ENCODE measurements at regions not wholly inside any gene's neighbourhood (a gene's known extent, or its start where the extent isn't known, plus 50 kb on each side); places are given as distances from the start of the nearest gene placed in this dataset.

DNA sequence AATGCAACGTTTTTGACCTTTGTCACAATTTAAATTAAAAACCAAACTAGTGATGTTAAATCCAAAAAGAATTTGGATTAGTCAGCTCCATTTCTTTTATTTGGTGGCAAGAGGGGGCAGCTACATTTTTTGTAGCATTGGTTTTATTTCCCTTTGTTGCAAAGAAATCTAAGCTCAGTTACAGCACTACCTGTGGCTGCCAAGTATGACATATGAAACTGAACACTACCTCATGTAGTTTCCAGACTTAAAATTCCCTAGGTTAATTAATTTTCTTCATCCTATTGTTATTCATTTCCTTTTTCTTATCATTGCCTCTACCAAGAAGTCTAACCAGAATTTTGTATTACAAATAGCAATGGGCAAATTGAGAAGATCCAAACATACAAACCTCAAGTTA is 393.5 kb downstream of the BRINP1 start:
- ChIA-PET CTCF (interaction anchor here (0.7 kb wide), 1 partner anchor 28 kb away, joined by 3 read pairs; no protein-coding TSS in a partner anchor), POLR2A (no interaction called here)
- no peaks in the 10 kb centered on the region for H3K9me3 ChIP-seq (ENCODE audit: control insufficient read depth, insufficient read depth, low read depth, low read length)
- no peaks in the 10 kb centered on the region for H3K36me3 ChIP-seq (ENCODE audit: control insufficient read depth in 2 of 2, insufficient read depth in 1 of 2, low read length in 2 of 2)
- no peak overlapping the region for H3K4me3 ChIP-seq (ENCODE audit: low read depth, low read length)
- TF ChIP-seq ZNF202 (tag by site-specific recombination; IDR thresholded peaks at IDR 0.05; ENCODE audit: borderline replicate concordance) (no peak), HOXA7 (CRISPR knock-in tag; IDR thresholded peaks at IDR 0.05; ENCODE audit: borderline replicate concordance) (no peak)
- TF ChIP-seq, protein P1, sequence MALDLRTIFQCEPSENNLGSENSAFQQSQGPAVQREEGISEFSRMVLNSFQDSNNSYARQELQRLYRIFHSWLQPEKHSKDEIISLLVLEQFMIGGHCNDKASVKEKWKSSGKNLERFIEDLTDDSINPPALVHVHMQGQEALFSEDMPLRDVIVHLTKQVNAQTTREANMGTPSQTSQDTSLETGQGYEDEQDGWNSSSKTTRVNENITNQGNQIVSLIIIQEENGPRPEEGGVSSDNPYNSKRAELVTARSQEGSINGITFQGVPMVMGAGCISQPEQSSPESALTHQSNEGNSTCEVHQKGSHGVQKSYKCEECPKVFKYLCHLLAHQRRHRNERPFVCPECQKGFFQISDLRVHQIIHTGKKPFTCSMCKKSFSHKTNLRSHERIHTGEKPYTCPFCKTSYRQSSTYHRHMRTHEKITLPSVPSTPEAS (tag by site-specific recombination; IDR thresholded peaks at IDR 0.05), result no peak
- no peak overlapping the region for H3K27ac ChIP-seq (ENCODE audit: extremely low read depth, low read depth, low read length)
- no peaks in the 10 kb centered on the region for H3K4me1 ChIP-seq (ENCODE audit: control insufficient read depth, insufficient read depth, low read length)

DNA sequence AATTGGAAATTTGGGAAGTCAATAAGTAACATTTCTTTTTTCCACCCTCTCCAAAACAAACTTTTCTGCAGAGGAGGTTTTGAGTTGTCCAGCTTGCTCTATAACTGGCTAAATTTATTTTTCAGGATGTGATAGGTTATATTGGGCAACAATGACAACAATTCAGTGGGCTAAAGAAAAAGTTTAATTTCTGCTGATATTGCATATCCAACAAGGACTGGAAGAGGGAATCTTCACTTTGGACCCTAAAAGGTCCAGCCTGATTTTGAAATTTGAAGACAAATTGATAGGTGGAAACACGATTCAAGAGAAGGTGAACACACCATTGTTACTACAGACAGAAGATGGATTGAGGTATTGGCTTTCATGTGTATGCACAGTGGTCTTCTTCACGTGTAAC is 393.1 kb downstream of the BRINP1 start:
- H3K9me3 ChIP-seq (ENCODE audit: control insufficient read depth, insufficient read depth, low read depth, low read length), result no peaks in the 10 kb centered on the region

More for the DNA sequence above, 393.1 kb downstream of the BRINP1 start:
- no peak overlapping the region for H3K4me3 ChIP-seq (ENCODE audit: low read depth, low read length)
- ChIA-PET POLR2A (no interaction called here), CTCF (interaction anchor here (0.7 kb wide), 1 partner anchor 27 kb away, joined by 3 read pairs; no protein-coding TSS in a partner anchor)
- H3K4me1 ChIP-seq (ENCODE audit: control insufficient read depth, insufficient read depth, low read length), result no peaks in the 10 kb centered on the region
- TF ChIP-seq ZIC2 (tag by site-specific recombination; IDR thresholded peaks at IDR 0.05) (no peak), ZNF23 (tag by site-specific recombination; IDR thresholded peaks at IDR 0.05; ENCODE audit: borderline replicate concordance) (no peak), MYNN (tag by site-specific recombination; IDR thresholded peaks at IDR 0.05; ENCODE audit: borderline replicate concordance) (no peak), ZBTB7A (tag by site-specific recombination; IDR thresholded peaks at IDR 0.05; ENCODE audit: low read depth) (no peak), MZF1 (tag by site-specific recombination; IDR thresholded peaks at IDR 0.05; ENCODE audit: borderline replicate concordance) (no peak), ZNF670 (tag by site-specific recombination; IDR thresholded peaks at IDR 0.05; ENCODE audit: low read depth) (no peak), ZNF175 (tag by site-specific recombination; IDR thresholded peaks at IDR 0.05) (no peak), ZNF792 (tag by site-specific recombination; IDR thresholded peaks at IDR 0.05) (no peak), ZNF561 (tag by site-specific recombination; IDR thresholded peaks at IDR 0.05; ENCODE audit: borderline replicate concordance) (no peak), SETDB1 (IDR thresholded peaks at IDR 0.05; ENCODE audit: insufficient read length, low read length) (no peak), KLF1 (tag by site-specific recombination; IDR thresholded peaks at IDR 0.05) (no peak), GLIS1 (tag by site-specific recombination; IDR thresholded peaks at IDR 0.05) (no peak), ZNF549 (tag by site-specific recombination; IDR thresholded peaks at IDR 0.05) (no peak), KLF8 (tag by site-specific recombination; IDR thresholded peaks at IDR 0.05) (no peak)
- TF ChIP-seq, protein P2, sequence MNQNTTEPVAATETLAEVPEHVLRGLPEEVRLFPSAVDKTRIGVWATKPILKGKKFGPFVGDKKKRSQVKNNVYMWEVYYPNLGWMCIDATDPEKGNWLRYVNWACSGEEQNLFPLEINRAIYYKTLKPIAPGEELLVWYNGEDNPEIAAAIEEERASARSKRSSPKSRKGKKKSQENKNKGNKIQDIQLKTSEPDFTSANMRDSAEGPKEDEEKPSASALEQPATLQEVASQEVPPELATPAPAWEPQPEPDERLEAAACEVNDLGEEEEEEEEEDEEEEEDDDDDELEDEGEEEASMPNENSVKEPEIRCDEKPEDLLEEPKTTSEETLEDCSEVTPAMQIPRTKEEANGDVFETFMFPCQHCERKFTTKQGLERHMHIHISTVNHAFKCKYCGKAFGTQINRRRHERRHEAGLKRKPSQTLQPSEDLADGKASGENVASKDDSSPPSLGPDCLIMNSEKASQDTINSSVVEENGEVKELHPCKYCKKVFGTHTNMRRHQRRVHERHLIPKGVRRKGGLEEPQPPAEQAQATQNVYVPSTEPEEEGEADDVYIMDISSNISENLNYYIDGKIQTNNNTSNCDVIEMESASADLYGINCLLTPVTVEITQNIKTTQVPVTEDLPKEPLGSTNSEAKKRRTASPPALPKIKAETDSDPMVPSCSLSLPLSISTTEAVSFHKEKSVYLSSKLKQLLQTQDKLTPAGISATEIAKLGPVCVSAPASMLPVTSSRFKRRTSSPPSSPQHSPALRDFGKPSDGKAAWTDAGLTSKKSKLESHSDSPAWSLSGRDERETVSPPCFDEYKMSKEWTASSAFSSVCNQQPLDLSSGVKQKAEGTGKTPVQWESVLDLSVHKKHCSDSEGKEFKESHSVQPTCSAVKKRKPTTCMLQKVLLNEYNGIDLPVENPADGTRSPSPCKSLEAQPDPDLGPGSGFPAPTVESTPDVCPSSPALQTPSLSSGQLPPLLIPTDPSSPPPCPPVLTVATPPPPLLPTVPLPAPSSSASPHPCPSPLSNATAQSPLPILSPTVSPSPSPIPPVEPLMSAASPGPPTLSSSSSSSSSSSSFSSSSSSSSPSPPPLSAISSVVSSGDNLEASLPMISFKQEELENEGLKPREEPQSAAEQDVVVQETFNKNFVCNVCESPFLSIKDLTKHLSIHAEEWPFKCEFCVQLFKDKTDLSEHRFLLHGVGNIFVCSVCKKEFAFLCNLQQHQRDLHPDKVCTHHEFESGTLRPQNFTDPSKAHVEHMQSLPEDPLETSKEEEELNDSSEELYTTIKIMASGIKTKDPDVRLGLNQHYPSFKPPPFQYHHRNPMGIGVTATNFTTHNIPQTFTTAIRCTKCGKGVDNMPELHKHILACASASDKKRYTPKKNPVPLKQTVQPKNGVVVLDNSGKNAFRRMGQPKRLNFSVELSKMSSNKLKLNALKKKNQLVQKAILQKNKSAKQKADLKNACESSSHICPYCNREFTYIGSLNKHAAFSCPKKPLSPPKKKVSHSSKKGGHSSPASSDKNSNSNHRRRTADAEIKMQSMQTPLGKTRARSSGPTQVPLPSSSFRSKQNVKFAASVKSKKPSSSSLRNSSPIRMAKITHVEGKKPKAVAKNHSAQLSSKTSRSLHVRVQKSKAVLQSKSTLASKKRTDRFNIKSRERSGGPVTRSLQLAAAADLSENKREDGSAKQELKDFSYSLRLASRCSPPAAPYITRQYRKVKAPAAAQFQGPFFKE (tag by site-specific recombination; IDR thresholded peaks at IDR 0.05; ENCODE audit: borderline replicate concordance), result no peak
- TF ChIP-seq, protein P3, sequence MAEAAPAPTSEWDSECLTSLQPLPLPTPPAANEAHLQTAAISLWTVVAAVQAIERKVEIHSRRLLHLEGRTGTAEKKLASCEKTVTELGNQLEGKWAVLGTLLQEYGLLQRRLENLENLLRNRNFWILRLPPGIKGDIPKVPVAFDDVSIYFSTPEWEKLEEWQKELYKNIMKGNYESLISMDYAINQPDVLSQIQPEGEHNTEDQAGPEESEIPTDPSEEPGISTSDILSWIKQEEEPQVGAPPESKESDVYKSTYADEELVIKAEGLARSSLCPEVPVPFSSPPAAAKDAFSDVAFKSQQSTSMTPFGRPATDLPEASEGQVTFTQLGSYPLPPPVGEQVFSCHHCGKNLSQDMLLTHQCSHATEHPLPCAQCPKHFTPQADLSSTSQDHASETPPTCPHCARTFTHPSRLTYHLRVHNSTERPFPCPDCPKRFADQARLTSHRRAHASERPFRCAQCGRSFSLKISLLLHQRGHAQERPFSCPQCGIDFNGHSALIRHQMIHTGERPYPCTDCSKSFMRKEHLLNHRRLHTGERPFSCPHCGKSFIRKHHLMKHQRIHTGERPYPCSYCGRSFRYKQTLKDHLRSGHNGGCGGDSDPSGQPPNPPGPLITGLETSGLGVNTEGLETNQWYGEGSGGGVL (tag by site-specific recombination; IDR thresholded peaks at IDR 0.05), result no peak
- TF ChIP-seq, protein P4, sequence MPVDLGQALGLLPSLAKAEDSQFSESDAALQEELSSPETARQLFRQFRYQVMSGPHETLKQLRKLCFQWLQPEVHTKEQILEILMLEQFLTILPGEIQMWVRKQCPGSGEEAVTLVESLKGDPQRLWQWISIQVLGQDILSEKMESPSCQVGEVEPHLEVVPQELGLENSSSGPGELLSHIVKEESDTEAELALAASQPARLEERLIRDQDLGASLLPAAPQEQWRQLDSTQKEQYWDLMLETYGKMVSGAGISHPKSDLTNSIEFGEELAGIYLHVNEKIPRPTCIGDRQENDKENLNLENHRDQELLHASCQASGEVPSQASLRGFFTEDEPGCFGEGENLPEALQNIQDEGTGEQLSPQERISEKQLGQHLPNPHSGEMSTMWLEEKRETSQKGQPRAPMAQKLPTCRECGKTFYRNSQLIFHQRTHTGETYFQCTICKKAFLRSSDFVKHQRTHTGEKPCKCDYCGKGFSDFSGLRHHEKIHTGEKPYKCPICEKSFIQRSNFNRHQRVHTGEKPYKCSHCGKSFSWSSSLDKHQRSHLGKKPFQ (tag by site-specific recombination; IDR thresholded peaks at IDR 0.05), result no peak
- no peaks in the 10 kb centered on the region for H3K36me3 ChIP-seq (ENCODE audit: control insufficient read depth in 2 of 2, insufficient read depth in 1 of 2, low read length in 2 of 2)
- no peak overlapping the region for H3K27ac ChIP-seq (ENCODE audit: extremely low read depth, low read depth, low read length)

Data from HEK293 (cell line).